Peyer's patch (tissue), 4 donors: ENCODE measurements at regions not wholly inside any gene's neighbourhood (a gene's known extent, or its start where the extent isn't known, plus 50 kb on each side); places are given as distances from the start of the nearest gene placed in this dataset.

Source experiments
- POLR2A ChIP-seq, 2 donors: fragments of 450-650 bp; IDR thresholded peaks; one replicate each; pipeline ENCODE4 v1.5.1; 2017; ENCODE audit warnings: antibody characterized with exemption in 2 of 2, mild to moderate bottlenecking in 2 of 2, moderate library complexity in 2 of 2
- TF ChIP-seq, protein P1 (sequence below), 6 experiments: fragments of 450-650 bp in 4 of 6; fragments of 200-600 bp in 2 of 6; sonication (generic) in 1 of 6; IDR thresholded peaks; one replicate each; pipeline ENCODE4 v1.5.1; 2017 to 2019; ENCODE audit warnings: antibody characterized with exemption in 6 of 6, mild to moderate bottlenecking in 3 of 6, moderate library complexity in 1 of 6

GRCh38 chr2:2874805-2875204, 502.8 kb downstream of the EIPR1 start:
- TF ChIP-seq, protein P1, sequence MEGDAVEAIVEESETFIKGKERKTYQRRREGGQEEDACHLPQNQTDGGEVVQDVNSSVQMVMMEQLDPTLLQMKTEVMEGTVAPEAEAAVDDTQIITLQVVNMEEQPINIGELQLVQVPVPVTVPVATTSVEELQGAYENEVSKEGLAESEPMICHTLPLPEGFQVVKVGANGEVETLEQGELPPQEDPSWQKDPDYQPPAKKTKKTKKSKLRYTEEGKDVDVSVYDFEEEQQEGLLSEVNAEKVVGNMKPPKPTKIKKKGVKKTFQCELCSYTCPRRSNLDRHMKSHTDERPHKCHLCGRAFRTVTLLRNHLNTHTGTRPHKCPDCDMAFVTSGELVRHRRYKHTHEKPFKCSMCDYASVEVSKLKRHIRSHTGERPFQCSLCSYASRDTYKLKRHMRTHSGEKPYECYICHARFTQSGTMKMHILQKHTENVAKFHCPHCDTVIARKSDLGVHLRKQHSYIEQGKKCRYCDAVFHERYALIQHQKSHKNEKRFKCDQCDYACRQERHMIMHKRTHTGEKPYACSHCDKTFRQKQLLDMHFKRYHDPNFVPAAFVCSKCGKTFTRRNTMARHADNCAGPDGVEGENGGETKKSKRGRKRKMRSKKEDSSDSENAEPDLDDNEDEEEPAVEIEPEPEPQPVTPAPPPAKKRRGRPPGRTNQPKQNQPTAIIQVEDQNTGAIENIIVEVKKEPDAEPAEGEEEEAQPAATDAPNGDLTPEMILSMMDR (IDR thresholded peaks at IDR 0.05) = no peak
- TF ChIP-seq POLR2A (IDR thresholded peaks at IDR 0.05) = no peak
